GM12865 (cell line): ENCODE measurements at regions not wholly inside any gene's neighbourhood (a gene's known extent, or its start where the extent isn't known, plus 50 kb on each side); places are given as distances from the start of the nearest gene placed in this dataset.

ENCODE experiments used
- DNase-seq: peaks from one replicate; pipeline ENCODE4 v3.0.0; 2010; ENCODE audit warnings: low read depth
- H3K4me3 ChIP-seq: 2 replicates; pipeline ENCODE4 v1.5.1; 2011; ENCODE audit warnings: mild to moderate bottlenecking, low read depth, low read length, control low read depth
- TF ChIP-seq, protein P1 (sequence below): IDR thresholded peaks from 2 replicates; pipeline ENCODE4 v1.5.1; 2011; ENCODE audit warnings: low read length, control low read depth, low read depth, inconsistent platforms; ENCODE audit not compliant: insufficient read depth; ENCODE audit errors: missing control alignments

DNA sequence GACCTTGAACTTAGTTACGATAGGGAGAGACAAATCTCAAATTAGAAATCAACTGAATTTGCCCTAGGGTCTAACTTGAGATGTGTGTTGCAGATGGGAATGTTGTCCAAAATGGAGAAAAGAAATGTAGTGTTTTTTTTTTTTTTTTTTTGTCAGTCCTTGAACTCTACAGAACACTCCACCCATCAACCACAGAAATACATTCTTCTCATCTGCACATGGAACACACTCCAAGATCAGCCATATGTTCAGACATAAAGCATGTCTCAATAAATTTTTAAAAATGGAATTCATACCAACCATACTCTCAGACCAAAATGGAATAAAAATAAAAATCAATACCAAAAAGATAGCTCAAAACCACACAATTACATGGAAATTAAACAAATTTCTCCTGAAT, 526.5 kb downstream of the FBXO15 start:
- DNase-seq: no peak
- no peak overlapping the region for H3K4me3 ChIP-seq
- TF ChIP-seq, protein P1, sequence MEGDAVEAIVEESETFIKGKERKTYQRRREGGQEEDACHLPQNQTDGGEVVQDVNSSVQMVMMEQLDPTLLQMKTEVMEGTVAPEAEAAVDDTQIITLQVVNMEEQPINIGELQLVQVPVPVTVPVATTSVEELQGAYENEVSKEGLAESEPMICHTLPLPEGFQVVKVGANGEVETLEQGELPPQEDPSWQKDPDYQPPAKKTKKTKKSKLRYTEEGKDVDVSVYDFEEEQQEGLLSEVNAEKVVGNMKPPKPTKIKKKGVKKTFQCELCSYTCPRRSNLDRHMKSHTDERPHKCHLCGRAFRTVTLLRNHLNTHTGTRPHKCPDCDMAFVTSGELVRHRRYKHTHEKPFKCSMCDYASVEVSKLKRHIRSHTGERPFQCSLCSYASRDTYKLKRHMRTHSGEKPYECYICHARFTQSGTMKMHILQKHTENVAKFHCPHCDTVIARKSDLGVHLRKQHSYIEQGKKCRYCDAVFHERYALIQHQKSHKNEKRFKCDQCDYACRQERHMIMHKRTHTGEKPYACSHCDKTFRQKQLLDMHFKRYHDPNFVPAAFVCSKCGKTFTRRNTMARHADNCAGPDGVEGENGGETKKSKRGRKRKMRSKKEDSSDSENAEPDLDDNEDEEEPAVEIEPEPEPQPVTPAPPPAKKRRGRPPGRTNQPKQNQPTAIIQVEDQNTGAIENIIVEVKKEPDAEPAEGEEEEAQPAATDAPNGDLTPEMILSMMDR: no peak

DNA sequence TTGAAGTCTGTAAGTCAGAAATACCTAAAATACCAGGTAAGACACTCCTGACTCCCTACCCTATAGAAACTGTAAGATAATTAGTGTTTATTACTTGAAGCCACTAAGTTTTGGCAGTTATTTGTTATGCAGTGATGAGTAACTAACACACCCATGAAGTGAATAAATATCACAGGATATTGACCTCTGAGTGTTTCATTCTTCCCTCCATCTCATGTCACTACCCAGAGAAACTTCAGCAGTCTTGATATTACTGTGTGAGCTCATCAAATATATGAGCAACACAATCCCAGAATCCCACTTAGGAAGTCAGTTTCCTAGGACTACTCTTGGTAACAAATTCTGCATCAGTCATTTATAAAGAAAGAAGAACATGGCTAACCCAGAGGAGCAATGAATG, 529.7 kb downstream of the FBXO15 start:
- no peak for DNase-seq
- no peak overlapping the region for H3K4me3 ChIP-seq
- TF ChIP-seq, protein P1: no peak

DNA sequence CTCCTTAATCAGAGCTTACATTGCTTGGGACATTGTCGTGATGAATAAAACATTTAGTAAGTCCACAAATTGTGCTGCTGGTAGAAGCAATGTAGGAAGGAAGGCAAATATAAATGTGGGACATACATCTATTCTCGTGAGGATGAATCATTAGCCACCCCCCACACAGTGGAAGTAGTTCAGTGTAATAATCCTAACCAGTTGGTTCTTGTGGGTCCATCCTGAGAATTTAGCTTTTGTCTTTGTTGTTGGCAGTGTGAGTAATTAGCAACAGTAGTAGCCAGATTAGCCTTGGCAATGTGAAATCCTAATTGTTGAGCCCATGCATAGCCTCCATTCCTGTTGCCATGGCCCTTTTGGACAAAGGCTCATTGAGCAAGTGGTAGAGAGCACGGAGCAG, 532.1 kb downstream of the FBXO15 start:
- TF ChIP-seq, protein P1: no peak
- DNase-seq: no peak
- no peak overlapping the region for H3K4me3 ChIP-seq

DNA sequence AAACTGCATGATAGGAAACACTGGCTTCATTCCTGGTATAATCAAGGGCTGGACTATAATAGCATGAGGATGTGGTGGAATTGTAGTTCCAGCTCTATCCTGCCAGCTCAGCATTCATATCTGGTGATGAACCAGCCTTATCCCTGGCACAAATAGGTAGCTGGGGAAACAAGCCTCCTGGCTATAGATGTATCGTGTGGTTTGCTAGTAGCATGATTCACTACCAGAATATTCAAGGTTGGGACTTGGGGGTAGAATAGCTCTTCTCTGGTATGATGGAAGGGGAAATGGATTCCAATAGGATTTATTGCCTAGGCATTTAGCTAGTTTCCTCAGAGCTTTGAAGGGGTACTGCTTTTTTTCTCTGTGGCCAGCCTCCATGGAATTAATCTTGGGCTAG, 532.8 kb downstream of the FBXO15 start:
- TF ChIP-seq, protein P1: no peak
- DNase-seq: no peak
- H3K4me3 ChIP-seq: no peak overlapping the region

- H3K4me3 ChIP-seq: no peak overlapping the region
- no peak for DNase-seq
- TF ChIP-seq, protein P1: no peak
Observed at GRCh38 chr18:73613706-73614340, 533.8 kb downstream of the FBXO15 start.

GRCh38 chr18:73597832-73598615, 549.6 kb downstream of the FBXO15 start:
- no peak for DNase-seq
- TF ChIP-seq, protein P1: no peak

More at GRCh38 chr18:73597832-73598615, 549.6 kb downstream of the FBXO15 start:
- H3K4me3 ChIP-seq: no peak overlapping the region
